Limb (tissue), 2 donors: ENCODE measurements at regions not wholly inside any gene's neighbourhood (a gene's known extent, or its start where the extent isn't known, plus 50 kb on each side); places are given as distances from the start of the nearest gene placed in this dataset.

Experiments
- DNase-seq, 2 donors: peaks; one replicate each; pipeline ENCODE4 v3.0.0-alpha.2; 2016; ENCODE audit errors: extremely low spot score in 2 of 2

GRCh38 chr6:104109806-104110205 is 749.9 kb downstream of the HACE1 start:
- no peak for DNase-seq

GRCh38 chr6:104108634-104109033 is 751.1 kb downstream of the HACE1 start:
- no peak for DNase-seq

- no peak for DNase-seq
Measured at GRCh38 chr6:104095661-104096416, 763.9 kb downstream of the HACE1 start.

- DNase-seq = no peak
Measured at GRCh38 chr6:104087765-104088164, 772.0 kb downstream of the HACE1 start.

GRCh38 chr6:104068281-104068680 is 791.4 kb downstream of the HACE1 start:
- no peak for DNase-seq

- no peak for DNase-seq
Measured at GRCh38 chr6:104064876-104065275, 794.8 kb downstream of the HACE1 start.

GRCh38 chr6:104050455-104050854 is 809.3 kb downstream of the HACE1 start:
- no peak for DNase-seq

GRCh38 chr6:104046426-104046825 is 813.3 kb downstream of the HACE1 start:
- no peak for DNase-seq

- no peak for DNase-seq
Measured at GRCh38 chr6:104031346-104031745, 828.4 kb downstream of the HACE1 start.

GRCh38 chr6:104022126-104022525 is 837.6 kb downstream of the HACE1 start:
- DNase-seq = no peak

GRCh38 chr6:104019075-104019753 is 840.5 kb downstream of the HACE1 start:
- no peak for DNase-seq

GRCh38 chr6:104017410-104018381 is 842.0 kb downstream of the HACE1 start:
- DNase-seq = no peak

GRCh38 chr6:104014163-104014959 is 845.4 kb downstream of the HACE1 start:
- no peak for DNase-seq

- DNase-seq = no peak
Measured at GRCh38 chr6:104013312-104013971, 846.3 kb downstream of the HACE1 start.

GRCh38 chr6:104010897-104011296 is 848.8 kb downstream of the HACE1 start:
- DNase-seq = no peak

GRCh38 chr6:104003803-104004516 is 855.8 kb downstream of the HACE1 start:
- no peak for DNase-seq

- DNase-seq = no peak
Measured at GRCh38 chr6:103995571-103995970, 864.1 kb downstream of the HACE1 start.

- no peak for DNase-seq
Measured at GRCh38 chr6:103983860-103984259, 875.9 kb downstream of the HACE1 start.

GRCh38 chr6:103983011-103983410 is 876.7 kb downstream of the HACE1 start:
- no peak for DNase-seq

GRCh38 chr6:103982574-103982973 is 877.1 kb downstream of the HACE1 start:
- no peak for DNase-seq
